Stimulated activated naive CD8-positive, alpha-beta T cell treated with anti-CD3 and anti-CD28 coated beads, Interleukin-15, Interleukin-2, amounts not matched to agents 100 U/mL and 50 U/mL, for 24 hours (primary cell): ENCODE measurements at regions not wholly inside any gene's neighbourhood (a gene's known extent, or its start where the extent isn't known, plus 50 kb on each side); places are given as distances from the start of the nearest gene placed in this dataset.
"Not testable (repeated sequence)": the region's sequence is repeated elsewhere in the genome, so short reads cannot be mapped to it uniquely, and the experiment has no call there.

Source experiments
- ATAC-seq: fragments of 150-1000 bp; cut with Tn5 transposase; one replicate; pipeline ENCODE4 v1.10.0; 2021
- DNase-seq: peaks from one replicate; pipeline ENCODE4 v3.0.0; 2021

DNA sequence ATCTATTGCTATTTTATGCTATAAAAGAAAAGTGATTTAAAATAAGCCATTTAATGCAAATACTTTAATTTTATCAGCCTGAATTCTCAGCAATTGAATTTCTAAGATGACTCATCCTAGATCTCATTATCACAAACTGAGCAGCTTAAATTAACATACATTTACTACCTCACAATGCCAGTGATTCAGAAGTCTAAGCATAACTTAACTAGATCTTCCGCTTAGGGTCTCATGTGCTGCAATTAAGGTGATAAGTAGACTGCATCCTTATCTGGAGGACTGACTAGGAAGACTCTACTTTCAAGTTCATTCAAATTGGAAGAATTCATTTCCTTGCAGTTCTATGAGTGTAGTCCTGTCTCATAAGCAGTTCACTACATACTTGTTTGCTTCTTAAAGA lies 286.6 kb downstream of the COL11A1 start:
- DNase-seq: no peak
- no peak for ATAC-seq

DNA sequence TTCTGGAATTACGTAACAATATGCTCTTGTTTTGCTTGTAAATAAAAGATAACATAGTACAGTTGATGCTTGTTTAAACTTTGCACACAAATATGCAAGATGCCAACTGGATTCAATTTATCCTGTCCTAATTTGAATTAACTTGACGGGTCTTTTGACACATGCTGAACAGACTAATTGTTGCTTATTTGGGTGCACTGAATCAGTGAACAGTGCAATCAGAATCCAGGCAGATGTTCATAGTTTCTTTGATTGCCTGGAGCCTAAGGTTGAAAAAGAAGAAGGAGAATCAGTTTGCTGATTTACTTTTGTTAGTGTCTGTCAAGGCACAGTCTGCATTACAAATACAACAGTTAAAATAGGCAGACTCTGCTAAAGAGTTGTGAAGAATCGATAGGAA lies 307.9 kb downstream of the COL11A1 start:
- ATAC-seq (no peak), DNase-seq (no peak)

DNA sequence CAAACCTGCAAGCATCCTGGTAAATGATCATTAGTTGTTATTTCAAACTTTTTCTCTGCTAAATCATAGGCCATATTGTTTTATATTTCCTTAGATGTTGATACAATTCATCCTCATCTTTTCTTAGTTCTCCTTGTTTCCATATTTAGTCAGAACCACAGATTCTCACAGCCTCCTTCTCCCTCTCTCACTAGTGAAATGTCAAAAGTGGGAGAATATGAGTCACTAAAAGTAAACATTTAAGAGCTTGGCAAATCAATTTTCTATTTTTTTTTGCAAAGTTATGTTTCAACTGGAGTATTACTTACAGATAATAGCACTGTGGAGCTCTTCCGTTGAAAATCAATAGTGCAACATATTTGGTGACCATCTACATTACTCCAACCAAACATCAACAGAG lies 308.8 kb downstream of the COL11A1 start:
- no peak for ATAC-seq

DNA sequence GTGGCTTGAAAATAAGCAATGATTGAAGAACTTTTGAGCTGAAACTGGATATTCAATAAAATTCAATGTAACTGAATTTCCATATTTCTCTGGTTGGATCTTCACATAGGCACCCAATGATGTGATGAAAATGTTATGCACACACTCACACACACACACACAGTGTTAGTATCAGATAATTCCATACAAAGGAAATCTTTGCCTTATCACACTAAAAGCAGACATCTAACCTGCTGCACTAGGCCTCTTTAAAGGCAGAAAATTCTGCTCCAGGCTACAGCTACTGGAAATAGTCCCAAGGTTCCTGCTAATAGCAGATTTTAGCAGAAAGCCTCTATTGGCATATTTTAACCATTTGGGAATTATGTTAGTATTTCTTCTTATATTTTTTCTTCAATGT lies 309.6 kb downstream of the COL11A1 start:
- no peak for DNase-seq
- ATAC-seq: no peak

More for the DNA sequence above, 308.8 kb downstream of the COL11A1 start:
- DNase-seq: no peak

DNA sequence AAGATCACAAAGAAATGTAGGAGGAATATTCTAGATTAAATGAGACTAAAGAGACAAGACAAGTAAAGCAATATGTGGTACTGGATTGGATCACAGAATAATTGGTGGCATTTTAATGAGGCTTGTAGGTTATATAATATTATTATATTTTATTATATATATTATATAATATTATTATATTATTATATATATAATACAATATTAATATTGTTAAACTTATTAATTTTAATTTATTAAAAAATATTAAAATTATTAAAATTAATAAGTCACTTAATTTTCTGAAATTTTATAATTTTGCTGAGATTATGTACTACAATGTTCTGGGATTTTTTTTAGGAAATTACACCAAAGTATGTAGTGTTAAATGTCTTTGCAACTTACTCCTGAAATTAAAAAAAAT lies 311.9 kb downstream of the COL11A1 start:
- no peak for DNase-seq
- ATAC-seq: no peak

DNA sequence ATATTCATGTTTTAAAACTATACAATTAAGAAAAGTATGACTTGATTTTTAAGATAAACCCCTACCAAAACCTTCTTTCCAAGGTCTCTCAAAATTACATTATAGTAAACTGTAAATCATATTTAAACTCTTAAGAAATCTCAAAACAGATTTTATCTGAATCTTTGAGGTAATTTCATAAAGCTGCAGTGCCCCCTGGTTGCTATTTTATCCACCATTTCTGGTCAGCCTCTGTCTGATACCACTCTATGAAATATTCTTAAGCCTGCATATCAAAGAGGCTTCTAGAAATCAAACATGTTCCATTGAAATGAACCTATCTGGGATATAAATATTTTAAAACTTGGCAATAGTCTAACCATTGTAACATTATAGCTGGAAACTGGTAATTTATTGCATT lies 317.3 kb downstream of the COL11A1 start:
- ATAC-seq (no peak), DNase-seq (no peak)

DNA sequence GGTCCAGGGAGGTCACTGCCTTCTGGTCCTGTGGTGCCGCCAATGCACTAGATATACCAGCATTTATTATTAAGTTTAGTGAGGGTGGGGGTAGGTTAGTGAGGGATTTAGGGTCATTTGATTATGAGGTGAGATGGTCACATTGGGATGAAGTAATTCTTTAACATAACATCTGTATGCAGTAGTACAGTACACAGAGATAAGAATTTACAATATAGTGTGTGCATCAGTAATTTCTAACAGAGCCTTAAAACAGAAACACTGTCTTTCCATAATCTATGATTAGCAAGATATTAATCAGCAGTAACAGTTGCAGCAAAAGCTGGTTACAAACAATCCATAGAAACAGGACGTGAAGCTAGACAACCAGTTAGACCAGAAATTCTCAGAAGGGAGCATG lies 318.4 kb downstream of the COL11A1 start:
- ATAC-seq, DNase-seq: not testable (repeated sequence)

DNA sequence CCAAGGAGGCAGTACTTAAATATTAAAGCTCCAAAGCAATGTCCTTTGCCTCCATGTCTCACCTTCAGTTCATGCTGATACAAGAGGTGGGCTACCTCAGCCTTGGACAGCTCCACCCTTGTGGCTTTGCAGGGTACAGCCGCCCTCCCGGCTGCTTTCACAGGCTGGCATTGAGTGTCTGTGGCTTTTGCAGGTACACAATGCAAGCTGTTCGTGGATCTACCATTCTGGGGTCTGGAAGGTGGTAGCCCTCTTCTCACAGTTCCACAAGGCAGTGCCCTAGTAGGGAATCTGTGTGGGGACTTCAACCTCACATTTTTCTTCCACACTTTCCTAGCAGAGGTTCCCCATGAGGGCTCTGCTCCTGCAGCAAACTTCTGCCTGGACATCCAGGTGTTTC lies 324.8 kb downstream of the COL11A1 start:
- DNase-seq (no peak), ATAC-seq (no peak)

DNA sequence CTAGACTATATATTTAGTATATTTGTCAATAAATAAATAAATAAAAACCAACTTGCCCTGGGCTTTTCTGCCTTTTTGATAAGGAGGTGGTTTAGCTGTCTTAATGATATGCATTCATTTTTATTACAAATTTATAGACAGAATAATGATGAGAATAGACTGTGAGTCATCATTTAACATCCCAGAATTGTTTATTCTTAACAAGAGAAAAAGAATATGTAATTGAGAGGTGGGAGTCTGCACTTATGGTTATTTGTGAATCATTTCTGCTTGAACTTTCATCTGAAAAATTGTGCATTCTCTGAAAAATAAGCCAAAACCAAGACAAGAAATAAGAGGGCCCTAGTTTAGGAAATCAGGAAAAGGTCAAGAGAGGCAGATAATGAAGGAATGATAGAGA lies 326.2 kb downstream of the COL11A1 start:
- no peak for DNase-seq
- ATAC-seq: no peak

DNA sequence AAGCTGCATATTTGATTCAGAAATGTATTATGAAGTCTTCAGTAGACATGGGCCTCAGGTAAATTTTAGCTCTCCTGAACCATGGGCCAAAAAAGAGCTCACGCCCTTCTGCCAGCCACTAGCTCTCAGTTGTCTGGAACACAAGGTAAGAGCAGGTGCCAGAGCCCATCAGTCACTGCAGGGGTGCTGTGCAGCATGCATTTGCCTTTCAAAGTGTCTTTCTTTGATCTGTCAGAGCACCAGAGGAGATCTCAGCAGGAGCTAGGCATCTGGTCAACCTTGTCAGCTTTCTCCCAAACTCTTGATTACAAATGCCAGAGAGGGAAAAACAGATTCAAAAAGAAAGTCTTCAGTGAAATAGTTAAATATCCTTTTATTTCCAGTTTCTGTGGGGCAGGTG lies 332.3 kb downstream of the COL11A1 start:
- DNase-seq: no peak
- ATAC-seq: no peak

DNA sequence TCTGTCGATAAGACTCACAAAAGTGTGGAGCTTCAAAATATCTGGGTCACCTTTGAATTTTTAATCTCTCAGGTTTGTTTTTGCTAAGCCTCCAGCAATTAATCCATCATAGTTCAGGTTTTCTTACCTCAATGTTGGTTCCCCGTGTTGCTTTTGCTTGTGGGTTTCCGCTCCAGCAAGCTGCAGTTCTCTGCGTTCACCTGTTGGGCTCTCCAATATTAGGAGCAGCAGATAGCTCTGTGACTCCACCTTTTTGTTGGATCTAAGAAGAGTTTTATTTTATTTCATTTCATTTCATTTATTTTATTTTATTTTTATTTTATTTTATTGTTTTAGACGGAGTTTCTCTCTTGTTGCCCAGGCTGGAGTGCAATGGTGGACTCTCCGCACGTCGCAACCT lies 335.5 kb downstream of the COL11A1 start:
- DNase-seq (no peak), ATAC-seq (no peak)

DNA sequence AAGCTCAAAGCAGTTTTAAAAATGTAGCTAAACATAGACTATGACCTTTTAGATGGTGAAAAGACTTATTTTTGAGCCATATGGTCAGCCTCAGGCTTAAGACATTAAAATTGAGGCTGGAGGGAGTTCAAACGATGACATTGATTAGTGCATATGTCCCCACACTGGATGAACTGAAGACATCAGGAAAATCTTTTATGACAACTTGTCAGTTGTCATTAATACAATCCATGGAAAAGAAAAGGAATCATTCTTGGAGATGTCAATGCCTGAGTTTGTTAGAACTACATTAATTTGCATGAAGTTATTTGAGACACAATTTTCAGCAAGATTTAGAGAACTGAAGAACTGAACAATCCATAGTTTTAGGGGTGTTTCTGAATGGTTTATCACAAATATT lies 349.9 kb downstream of the COL11A1 start:
- ATAC-seq (no peak), DNase-seq (no peak)

DNA sequence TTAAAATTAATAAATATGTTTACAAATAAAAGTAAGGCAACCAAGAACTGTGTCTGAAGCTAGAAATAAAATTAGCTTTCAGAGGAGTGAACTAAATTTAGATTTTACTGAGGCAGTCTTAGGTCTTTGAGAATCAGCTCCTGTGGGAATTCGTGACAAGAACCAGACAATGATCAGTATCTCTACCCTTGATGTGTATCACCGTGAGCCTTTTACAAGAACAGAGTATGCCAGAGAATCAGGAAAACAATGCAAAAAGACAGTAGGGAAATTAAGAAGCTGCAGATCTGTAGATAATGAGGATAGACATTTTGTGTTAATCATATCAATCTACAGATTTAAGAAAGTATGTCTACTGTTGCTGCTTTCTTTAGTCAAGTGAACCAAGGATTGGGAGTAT lies 351.0 kb downstream of the COL11A1 start:
- ATAC-seq: no peak
- DNase-seq: no peak

DNA sequence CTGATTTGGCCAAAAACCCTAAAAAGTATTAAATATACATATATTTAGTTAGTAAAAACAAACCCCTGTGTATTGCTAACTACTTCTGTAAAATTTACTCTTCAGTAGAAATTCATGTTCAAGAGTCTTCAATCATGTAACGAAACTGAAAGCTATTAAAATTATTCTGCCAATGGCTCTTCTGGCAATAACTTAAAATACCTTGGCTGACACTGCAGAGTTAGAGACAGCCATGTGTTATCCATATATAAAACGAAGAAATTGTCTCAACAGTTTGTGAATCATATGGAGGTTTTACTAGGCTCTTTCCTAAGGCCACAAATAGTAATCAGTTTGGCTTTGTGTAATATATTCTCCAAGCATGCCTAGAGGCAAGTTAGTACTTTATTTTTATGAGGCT lies 357.2 kb downstream of the COL11A1 start:
- no peak for ATAC-seq

DNA sequence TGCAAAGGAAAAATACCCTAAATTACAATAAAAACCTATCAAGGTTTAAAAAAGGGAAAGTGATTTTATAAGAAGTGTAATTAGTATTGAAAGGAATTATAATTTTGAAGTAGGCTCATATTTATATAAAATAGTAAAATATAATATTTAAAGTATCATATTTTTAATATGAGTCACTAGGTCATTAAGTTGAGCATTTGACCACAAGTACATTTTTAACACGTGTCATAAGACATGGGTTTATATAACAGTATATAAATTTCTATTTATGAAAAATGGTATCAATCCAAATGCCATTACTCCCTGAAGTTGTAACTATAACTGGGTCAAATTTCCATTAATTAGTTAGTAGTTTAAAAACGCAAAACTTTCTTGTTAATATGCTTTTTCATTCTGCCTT lies 365.9 kb downstream of the COL11A1 start:
- ATAC-seq (no peak), DNase-seq (no peak)

More for the DNA sequence above, 357.2 kb downstream of the COL11A1 start:
- no peak for DNase-seq

DNA sequence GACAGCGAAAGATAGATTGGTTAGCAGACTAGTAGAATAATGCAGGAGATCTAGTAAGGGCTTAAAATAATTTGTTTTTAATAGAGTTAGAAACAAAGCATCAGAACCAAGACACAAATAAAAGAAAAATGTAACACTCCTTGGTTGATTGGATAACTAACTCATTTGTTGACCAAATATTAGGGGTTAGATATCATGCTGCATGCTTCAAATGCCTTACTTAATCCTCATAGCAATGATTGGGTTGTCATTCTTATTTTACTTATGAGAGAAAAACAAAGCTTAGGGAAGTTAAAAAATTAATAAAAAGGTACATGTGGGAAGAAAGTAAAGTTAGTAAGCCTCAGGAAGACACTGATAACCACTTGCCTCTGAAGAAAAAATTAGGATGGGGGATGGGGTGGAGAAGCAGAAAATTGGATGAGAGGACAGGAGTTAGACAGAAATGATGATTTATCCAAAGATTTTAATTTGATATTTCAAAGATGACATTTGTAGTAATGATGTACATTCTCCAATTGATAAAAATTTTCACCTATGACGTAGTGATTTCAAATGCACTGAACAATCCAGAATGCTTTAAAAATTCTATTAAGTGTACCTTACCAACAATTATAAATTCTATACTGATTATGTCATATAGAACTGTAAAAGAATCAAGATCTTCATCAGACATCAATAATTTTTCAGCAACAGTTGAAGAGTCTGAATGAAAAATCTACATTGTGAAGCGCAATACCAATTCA lies 374.7 kb downstream of the COL11A1 start:
- no peak for DNase-seq
- ATAC-seq: no peak

DNA sequence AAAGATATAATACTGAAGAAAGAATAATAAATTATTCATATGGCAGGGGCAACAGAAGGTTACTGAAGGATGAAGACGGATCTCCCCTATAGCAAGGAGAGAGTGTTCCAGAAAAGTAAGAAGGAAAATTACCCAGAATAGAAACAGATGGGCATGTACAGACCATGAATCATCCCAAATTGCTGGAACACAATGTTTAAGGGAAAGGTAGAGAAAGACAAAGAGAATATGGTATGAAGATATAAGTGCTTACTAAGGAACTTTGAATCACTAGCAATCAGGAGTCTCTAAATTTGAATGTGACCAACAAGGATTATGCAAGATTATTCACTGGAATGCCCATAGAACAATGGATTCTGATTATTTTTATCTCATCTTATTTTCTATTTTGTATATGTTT lies 375.4 kb downstream of the COL11A1 start:
- ATAC-seq: no peak
- DNase-seq: no peak

DNA sequence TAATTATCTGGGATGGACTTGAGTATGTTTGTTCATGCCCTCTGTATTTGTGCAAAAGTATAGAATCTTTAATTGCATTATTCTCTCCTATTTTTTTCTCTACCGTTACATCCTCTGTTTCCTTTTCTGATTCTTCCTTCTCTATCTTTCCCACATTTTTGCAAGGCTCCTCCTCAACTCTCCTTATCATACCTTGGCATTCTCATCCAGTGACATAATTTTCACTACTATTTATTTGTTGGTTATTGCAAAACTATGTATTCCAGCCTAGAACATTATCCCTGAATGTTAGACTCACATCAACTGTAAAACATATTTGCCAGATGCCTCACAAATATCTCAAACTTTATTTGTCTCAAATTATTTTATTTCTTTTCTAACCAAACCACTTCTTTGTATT lies 381.9 kb downstream of the COL11A1 start:
- ATAC-seq: no peak
- DNase-seq: no peak

DNA sequence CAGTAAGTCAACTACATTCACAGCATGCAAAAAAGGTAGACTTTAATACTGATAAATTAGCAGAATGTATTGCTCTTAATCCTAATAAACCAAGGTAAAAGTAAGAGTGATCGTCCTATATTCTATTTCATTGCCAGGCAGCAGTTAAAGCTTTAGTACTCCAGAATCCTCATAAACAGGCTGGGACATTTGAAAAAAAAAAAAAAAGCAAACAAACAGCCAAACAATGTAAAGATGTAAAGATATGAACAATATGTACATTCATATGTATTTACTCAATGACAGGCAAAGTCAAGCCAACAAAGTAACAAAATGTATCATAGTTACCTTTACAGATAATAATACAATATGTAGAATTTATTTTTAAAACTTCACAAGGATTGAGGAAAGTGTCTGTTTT lies 383.6 kb downstream of the COL11A1 start:
- ATAC-seq (no peak), DNase-seq (no peak)

DNA sequence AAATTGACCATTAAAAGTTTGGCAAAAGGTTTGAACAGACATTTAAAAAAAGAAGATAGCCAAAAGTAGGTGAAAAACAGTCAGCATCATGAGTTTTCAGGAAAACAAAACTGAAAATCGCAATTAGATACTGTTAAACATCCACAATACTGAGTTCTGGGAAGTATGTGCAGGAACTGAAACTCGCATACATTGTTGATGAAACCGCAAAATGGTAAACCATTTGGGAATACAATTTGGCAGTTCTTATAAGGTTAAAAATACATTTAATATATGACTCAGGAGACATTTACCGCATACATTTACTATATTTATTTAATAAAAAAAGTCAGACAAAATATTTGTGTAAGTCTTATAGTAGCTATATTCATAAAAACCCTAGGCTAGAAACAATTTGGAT lies 393.2 kb downstream of the COL11A1 start:
- DNase-seq (no peak), ATAC-seq (no peak)

DNA sequence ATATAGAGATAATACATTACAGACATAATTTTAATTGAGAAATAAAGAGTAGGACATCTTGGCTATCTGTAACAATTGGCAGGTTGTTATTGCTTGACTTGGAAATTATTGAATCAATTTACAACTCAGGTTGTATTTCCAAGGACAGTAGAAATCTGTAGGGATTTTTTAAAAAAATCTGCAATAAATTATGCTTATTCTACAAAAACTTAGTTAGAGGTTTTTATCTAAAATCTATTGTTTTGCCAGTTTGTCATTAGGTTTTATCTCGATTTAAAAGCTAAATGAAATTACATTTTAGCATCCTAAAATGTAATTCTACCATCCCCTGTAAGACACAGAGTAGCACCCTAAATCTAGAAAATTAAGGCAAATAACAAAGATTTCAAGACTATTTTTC lies 408.8 kb downstream of the COL11A1 start:
- DNase-seq: no peak
- ATAC-seq: no peak

DNA sequence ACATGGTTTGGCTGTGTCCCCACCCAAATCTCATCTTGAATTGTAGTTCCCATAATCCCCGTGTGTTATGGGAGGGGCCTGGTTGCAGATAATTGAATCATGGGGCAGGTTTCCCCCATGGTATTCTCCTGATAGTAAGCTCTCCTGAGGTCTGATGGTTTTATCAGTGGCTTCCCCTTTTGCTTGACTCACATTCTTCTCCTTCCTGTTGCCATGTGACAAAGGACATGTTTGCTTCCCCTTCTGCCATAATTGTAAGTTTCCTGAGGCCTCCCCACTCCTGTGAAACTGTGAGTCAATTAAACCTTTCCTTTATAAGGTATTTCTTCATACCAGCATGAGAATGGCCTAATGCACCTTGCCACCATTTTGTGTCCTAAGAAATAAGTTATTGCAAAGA lies 415.0 kb downstream of the COL11A1 start:
- no peak for ATAC-seq
- no peak for DNase-seq

DNA sequence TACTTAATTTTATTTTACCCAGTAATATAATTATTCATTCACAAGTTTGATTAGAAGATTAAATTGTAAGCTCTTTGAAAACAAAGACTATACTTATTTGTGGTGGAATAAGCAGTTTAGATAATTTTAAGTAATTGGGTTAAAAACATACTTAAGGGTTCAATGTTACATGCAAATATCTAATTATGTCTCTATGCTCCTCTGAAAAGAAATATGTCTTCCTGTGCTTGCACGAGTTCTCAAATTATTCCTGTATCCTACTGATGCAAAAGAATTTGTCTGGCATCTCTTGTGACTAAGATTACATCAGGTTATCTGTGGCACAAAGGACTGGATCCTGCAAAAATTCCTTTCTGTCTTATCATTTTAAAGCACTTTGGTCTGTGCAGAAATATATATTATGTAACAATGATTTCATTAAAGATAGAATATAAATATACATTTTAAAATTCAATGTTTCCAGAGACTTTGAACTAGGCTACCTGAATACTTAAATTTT lies 416.7 kb downstream of the COL11A1 start:
- DNase-seq: no peak
- no peak for ATAC-seq

DNA sequence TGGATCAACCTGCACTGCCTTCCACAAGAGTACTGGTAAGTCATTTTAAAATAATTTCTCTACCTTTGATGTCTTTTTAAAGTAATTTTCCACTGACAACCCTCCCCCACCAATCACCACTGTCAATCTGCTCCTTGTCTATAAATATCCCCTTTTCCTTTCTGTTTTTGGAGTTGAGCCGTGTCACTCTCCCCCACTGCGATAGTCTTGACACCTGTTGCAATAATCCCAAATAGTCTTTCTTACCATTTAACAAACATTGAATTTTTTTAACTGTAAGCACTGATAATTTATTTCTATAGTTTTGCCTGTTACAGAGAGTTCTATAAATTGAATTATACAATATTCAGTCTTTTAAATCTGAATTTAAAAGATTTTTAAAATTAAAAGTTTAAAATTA lies 420.9 kb downstream of the COL11A1 start:
- DNase-seq: no peak
- no peak for ATAC-seq

DNA sequence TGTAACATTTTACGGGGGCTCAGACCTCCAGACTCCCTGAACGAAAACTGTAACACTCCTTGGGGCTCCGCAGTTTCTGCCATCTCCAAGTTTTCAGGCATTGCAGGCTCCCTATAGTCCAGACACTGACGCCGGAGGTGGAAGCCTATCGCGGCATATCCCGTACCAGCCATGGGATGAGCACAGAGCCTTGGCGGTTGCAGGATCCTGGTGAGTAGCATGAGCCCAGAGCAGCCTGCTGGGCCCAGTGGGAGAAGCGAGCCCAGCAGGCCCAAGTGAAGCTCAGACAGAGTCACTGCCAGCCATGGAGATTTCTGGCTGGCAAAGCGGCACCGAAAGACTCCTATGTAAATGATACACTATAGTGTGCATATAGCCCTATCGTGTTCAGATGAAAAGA lies 446.8 kb downstream of the COL11A1 start:
- ATAC-seq (no peak), DNase-seq (no peak)
